OCI-LY3 (cell line): ENCODE measurements at regions not wholly inside any gene's neighbourhood (a gene's known extent, or its start where the extent isn't known, plus 50 kb on each side); places are given as distances from the start of the nearest gene placed in this dataset.

Experiments used
- CTCF ChIP-seq: fragments of 200-600, 300-600 bp; sonication (generic); IDR thresholded peaks from 2 replicates; pipeline ENCODE4 v1.5.1; 2014; ENCODE audit warnings: antibody characterized with exemption, low read length, low read depth
- EZH2phosphoT487 ChIP-seq: fragments of 200-600 bp; shearing (Covaris generic); IDR thresholded peaks from 2 replicates; pipeline ENCODE4 v1.6.1; 2018; ENCODE audit warnings: antibody characterized with exemption, mixed run types, low read depth

- TF ChIP-seq CTCF (no peak), EZH2phosphoT487 (no peak)
These were observed 102.8 kb upstream of the OR13H1 start for GRCh38 chrX:131441033-131441432.
